GM12873 (cell line): ENCODE measurements at regions not wholly inside any gene's neighbourhood (a gene's known extent, or its start where the extent isn't known, plus 50 kb on each side); places are given as distances from the start of the nearest gene placed in this dataset.

Experiments used
- CTCF ChIP-seq: IDR thresholded peaks from 2 replicates; pipeline ENCODE4 v1.5.1; 2012; ENCODE audit warnings: low read depth, mild to moderate bottlenecking, moderate library complexity, low read length, control low read depth; ENCODE audit not compliant: insufficient read depth; ENCODE audit errors: missing control alignments

- TF ChIP-seq CTCF, result no peak
These were observed 345.2 kb downstream of the ZNF536 start for GRCh38 chr19:30717381-30717780.

DNA sequence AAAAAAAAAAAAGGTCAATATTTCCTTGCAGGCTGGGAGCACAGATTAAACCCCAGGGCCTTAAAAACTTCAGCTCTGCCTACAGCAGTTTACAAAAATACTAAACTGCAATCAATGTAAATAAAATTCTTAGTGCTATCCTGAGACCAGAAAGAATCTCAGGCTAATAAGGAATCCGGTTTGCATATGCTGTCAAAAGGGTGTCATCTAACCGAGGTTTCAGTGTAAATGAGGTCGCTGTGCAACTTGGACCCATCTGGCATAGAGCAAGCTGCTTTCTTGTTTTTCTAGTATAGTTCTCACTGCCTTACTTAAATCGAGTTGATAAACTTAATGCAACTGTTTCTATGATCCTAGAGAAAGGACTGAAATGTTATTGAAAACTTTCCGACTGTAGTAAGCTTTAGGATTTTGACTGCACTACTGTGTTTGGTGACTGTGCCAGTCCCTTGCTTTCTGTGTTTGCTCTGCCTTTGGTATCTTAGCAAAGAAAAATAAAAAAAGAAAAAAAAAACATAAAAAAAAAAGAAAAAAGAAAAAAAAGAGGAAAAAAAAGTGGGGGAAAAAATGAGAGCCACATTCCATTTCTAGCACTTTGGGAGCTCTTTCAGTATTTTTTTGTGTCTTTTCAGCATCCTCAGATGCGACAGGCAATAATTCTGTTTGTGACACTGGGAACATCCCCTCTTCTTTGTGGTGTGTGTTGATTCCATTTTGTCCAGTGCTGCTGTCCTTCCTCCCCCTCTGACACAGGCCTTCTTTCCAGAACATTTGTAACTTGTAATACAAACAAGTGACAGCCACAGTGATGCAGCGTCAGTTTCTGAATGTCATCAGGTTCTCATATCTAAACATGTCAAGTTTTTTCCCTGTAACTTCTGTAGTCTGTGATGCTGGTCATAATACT is 340.5 kb downstream of the ZNF536 start:
- TF ChIP-seq CTCF, result no peak

GRCh38 chr19:30711826-30712225 is 339.6 kb downstream of the ZNF536 start:
- TF ChIP-seq CTCF, result no peak

DNA sequence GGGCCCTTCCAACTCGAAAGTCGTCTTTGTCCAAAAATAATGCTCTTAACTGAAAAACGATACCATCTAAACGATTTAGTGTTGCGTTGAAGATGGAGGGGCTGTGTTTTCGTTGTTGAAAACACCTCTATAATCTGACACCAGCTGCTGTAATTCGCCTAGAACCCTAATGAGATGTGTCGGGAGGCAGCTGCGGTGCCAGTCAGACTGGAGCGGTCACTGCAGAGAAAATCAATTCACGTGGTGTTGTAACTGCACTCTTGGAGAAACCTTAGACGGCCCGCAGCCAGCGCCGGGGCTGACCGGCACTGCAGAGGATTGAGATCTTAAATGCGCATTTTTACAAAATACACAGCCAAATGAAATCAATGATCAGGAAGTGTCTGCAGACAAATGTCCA is 339.1 kb downstream of the ZNF536 start:
- TF ChIP-seq CTCF, result no peak

- no peak for TF ChIP-seq CTCF
These were observed 338.5 kb downstream of the ZNF536 start for GRCh38 chr19:30710721-30711120.

- no peak for TF ChIP-seq CTCF
These were observed 336.4 kb downstream of the ZNF536 start for GRCh38 chr19:30708416-30709178.

GRCh38 chr19:30704771-30705330 is 332.7 kb downstream of the ZNF536 start:
- TF ChIP-seq CTCF, result no peak
